Right atrium auricular region (tissue), 2 donors: ENCODE measurements at regions not wholly inside any gene's neighbourhood (a gene's known extent, or its start where the extent isn't known, plus 50 kb on each side); places are given as distances from the start of the nearest gene placed in this dataset.
"Not testable (repeated sequence)": the region's sequence is repeated elsewhere in the genome, so short reads cannot be mapped to it uniquely, and the experiment has no call there.

Experiments
- DNase-seq: peaks from one replicate; pipeline ENCODE4 v3.0.0-alpha.2; 2019; ENCODE audit warnings: low spot score
- H3K27ac ChIP-seq, 2 donors: fragments of 200-600 bp; sonication (generic); 1 replicate in 1 of 2; 2 replicates in 1 of 2; pipeline ENCODE4 v1.5.1; 2016 to 2019
- H3K27me3 ChIP-seq, 2 donors: fragments of 200-600 bp; sonication (generic); one replicate each; pipeline versions ENCODE4 v1.5.1 to v1.6.0; 2017 to 2019
- H3K36me3 ChIP-seq: fragments of 200-600 bp; sonication (generic); one replicate; pipeline ENCODE4 v1.5.1; 2016
- H3K4me1 ChIP-seq, 2 donors: fragments of 200-600 bp; sonication (generic); one replicate each; pipeline versions ENCODE4 v1.5.1 to v1.6.0; 2017 to 2019
- H3K4me3 ChIP-seq, 2 donors: fragments of 200-600 bp; sonication (generic); 1 replicate in 1 of 2; 2 replicates in 1 of 2; pipeline ENCODE4 v1.5.1; 2017 to 2019; ENCODE audit warnings: mild to moderate bottlenecking in 1 of 2, moderate library complexity in 1 of 2
- H3K9me3 ChIP-seq, 2 donors: fragments of 200-600 bp; sonication (generic); one replicate each; pipeline ENCODE4 v1.5.1; 2019
- CTCF ChIP-seq, 2 donors: fragments of 200-600 bp; sonication (generic); IDR thresholded peaks; one replicate each; pipeline ENCODE4 v1.5.1; 2019; ENCODE audit warnings: antibody characterized with exemption in 2 of 2

DNA sequence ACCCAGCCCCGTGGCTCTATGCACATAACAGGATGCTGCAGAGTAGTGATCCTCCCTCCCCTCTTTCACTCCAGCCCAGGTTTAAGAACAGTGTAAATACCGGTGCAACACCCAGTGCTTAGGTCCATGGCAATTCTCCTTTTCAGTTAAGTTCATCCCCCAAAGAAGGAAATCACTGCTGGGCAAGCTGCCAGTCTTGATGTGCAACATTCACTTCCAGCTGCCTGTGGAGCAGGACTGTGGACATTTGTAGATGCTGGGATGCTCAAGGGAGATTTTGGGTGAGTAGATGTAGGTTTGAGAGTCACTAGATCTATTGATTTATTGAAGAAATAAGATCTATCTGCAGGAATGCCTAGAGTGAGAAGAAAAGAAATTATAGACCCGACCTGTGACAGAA is 294.3 kb upstream of the KIAA1217 start:
- no peaks in the 10 kb centered on the region for H3K9me3 ChIP-seq
- H3K27me3 ChIP-seq, result no peaks in the 10 kb centered on the region
- no peak overlapping the region for H3K4me3 ChIP-seq
- no peak overlapping the region for H3K27ac ChIP-seq
- no peaks in the 10 kb centered on the region for H3K36me3 ChIP-seq
- DNase-seq, result no peak
- H3K4me1 ChIP-seq, result no peaks in the 10 kb centered on the region
- no peak for TF ChIP-seq CTCF (IDR thresholded peaks at IDR 0.05)

GRCh38 chr10:23917251-23917840 is 291.6 kb upstream of the KIAA1217 start:
- H3K9me3 ChIP-seq, result no peaks in the 10 kb centered on the region
- DNase-seq, result no peak

GRCh38 chr10:23918090-23918723 is 290.7 kb upstream of the KIAA1217 start:
- Histone ChIP-seq H3K27ac (no peak overlapping the region), H3K36me3 (no peaks in the 10 kb centered on the region), H3K4me3 (no peak overlapping the region), H3K4me1 (no peaks in the 10 kb centered on the region), H3K9me3 (no peaks in the 10 kb centered on the region), H3K27me3 (no peaks in the 10 kb centered on the region)
- no peak for DNase-seq
- no peak for TF ChIP-seq CTCF (IDR thresholded peaks at IDR 0.05)

More at GRCh38 chr10:23917251-23917840, 291.6 kb upstream of the KIAA1217 start:
- Histone ChIP-seq H3K4me1 (no peaks in the 10 kb centered on the region), H3K27ac (no peak overlapping the region), H3K36me3 (no peaks in the 10 kb centered on the region), H3K27me3 (no peaks in the 10 kb centered on the region), H3K4me3 (no peak overlapping the region)
- TF ChIP-seq CTCF (IDR thresholded peaks at IDR 0.05), result no peak

GRCh38 chr10:23918839-23919238 is 290.1 kb upstream of the KIAA1217 start:
- Histone ChIP-seq H3K4me3 (no peak overlapping the region), H3K36me3 (no peaks in the 10 kb centered on the region), H3K4me1 (no peaks in the 10 kb centered on the region), H3K9me3 (no peaks in the 10 kb centered on the region), H3K27ac (no peak overlapping the region), H3K27me3 (no peaks in the 10 kb centered on the region)
- DNase-seq, result no peak
- no peak for TF ChIP-seq CTCF (IDR thresholded peaks at IDR 0.05)

DNA sequence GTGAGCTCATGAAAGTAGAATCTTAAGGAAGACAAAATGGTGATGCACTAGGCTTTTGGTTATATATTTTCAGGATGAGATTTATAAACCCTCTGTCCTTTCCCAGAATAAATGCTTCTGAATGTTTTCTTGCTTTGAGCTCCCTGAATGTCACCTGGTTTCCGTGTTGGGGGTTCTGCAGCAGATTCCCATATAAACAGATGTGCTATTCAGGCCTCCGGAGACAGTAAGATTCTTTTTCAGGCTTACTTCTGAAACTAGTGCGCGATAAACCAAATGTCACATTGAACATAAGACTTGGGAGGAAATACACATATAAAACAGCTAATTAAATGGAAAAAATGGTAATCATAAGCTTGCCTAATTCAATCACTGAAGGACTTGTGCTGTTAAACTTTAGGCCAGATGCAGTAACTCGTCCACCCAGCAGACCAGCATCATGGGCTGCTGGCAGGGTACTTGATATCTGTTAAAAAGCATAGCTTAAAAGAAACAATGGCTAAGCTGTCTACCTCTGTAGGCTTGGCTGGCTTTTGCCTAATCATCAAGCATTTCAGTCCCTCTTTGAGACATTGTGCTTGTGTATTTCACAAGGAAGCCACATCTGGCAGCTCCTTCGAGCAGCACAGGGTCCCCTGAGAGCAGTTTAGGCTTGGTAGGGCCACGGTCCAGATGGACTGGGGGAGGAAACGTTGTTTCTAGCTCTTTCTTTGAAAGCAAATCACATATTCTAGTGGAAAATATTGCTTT is 281.2 kb upstream of the KIAA1217 start:
- TF ChIP-seq CTCF (IDR thresholded peaks at IDR 0.05), result no peak
- Histone ChIP-seq H3K36me3 (no peaks in the 10 kb centered on the region), H3K9me3 (no peaks in the 10 kb centered on the region), H3K4me1 (no peaks in the 10 kb centered on the region), H3K4me3 (no peak overlapping the region), H3K27ac (no peak overlapping the region), H3K27me3 (no peaks in the 10 kb centered on the region)
- DNase-seq, result no peak

DNA sequence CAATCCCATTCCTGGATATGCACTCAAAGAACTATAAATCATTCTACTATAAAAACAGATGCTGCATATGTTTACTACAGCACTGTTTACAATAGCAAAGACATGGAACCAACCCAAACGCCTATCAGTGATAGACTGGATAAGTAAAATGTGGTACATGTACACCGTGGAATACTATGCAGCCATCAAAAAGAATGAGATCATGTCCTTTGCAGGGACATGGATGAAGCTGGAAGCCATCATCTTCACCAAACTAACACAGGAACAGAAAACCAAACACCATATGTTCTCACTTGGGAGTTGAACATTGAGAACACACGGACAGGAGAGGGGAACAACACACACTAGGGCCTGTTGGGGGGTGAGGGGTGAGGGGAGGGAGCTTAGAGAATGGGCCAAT is 274.9 kb upstream of the KIAA1217 start:
- H3K36me3 ChIP-seq, H3K9me3 ChIP-seq, DNase-seq, H3K27ac ChIP-seq, H3K4me1 ChIP-seq, H3K4me3 ChIP-seq, H3K27me3 ChIP-seq: not testable (repeated sequence)
